Lower leg skin (tissue), 4 donors: ENCODE measurements at regions not wholly inside any gene's neighbourhood (a gene's known extent, or its start where the extent isn't known, plus 50 kb on each side); places are given as distances from the start of the nearest gene placed in this dataset.

Experiments used
- DNase-seq, 2 donors: peaks; one replicate each; pipeline ENCODE4 v3.0.0-alpha.2; 2019; ENCODE audit warnings: low spot score in 2 of 2
- H3K4me3 ChIP-seq: fragments of 200-600 bp; sonication (generic); 2 replicates; pipeline ENCODE4 v1.5.1; 2017; ENCODE audit warnings: mild to moderate bottlenecking, low read depth; ENCODE audit not compliant: poor library complexity, severe bottlenecking
- POLR2A ChIP-seq, 2 donors: fragments of 450-650 bp; IDR thresholded peaks; one replicate each; pipeline ENCODE4 v1.6.1; 2016 to 2017; ENCODE audit warnings: antibody characterized with exemption in 2 of 2, mild to moderate bottlenecking in 1 of 2, moderate library complexity in 1 of 2
- WGBS, 2 donors: methylation state at CpG; one replicate each; pipeline ENCODE4 v1.1.5; 2018; 5-methylcytosine and 5-hydroxymethylcytosine counted together
- intact Hi-C: fragments of 100-400 bp; cut with DNase I; formaldehyde crosslinking; loops from one replicate; pipeline ENCODE4 v1.15.0; 2023; ENCODE audit warnings: low total_unique reads
- TF ChIP-seq, protein P1 (sequence below), 3 donors: fragments of 450-650 bp; IDR thresholded peaks; one replicate each; pipeline ENCODE4 v1.5.1; 2016; ENCODE audit warnings: antibody characterized with exemption in 3 of 3, mild to moderate bottlenecking in 3 of 3, moderate library complexity in 2 of 3

DNA sequence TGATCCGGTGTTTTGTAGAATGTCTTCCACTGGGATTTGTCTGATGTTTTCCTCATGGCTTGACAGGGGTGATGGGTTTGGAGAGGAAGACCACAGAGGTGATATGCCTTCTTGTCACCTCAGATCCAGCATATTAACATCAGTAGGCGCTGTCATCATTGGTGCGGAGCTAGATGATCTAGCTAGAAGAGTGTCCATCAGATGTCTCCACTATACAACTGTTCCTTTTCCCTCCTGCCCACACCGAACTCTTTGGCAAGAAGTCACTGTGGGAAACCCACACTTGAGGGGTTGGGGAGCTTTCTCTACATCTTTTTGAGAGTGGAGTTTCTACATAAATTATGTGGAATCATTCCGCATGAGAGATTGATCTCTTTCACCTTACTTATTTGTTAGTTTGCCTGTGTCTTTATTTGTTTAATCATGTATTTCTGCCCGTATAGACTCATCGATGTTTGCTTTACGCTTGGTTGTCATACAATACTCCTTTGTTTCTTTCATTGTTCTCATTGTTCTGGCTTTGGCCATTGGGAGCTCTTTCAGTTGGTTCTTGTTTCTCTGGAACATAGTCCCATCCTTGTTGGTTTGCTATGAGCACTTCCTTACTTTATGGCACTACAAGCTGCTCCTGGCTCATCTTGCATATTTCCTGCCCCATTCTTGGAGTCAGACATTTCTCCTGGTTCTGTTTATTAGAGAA is 1420.3 kb downstream of the BRD1 start:
- 85 to 94% methylated on average over 8 of the region's 8 CpGs for WGBS, 2 donors
- peak in 1 of 2 donors; percentile 42 for DNase-seq
- TF ChIP-seq, protein P1, sequence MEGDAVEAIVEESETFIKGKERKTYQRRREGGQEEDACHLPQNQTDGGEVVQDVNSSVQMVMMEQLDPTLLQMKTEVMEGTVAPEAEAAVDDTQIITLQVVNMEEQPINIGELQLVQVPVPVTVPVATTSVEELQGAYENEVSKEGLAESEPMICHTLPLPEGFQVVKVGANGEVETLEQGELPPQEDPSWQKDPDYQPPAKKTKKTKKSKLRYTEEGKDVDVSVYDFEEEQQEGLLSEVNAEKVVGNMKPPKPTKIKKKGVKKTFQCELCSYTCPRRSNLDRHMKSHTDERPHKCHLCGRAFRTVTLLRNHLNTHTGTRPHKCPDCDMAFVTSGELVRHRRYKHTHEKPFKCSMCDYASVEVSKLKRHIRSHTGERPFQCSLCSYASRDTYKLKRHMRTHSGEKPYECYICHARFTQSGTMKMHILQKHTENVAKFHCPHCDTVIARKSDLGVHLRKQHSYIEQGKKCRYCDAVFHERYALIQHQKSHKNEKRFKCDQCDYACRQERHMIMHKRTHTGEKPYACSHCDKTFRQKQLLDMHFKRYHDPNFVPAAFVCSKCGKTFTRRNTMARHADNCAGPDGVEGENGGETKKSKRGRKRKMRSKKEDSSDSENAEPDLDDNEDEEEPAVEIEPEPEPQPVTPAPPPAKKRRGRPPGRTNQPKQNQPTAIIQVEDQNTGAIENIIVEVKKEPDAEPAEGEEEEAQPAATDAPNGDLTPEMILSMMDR (IDR thresholded peaks at IDR 0.05) = no peak
- TF ChIP-seq POLR2A (IDR thresholded peaks at IDR 0.05) = no peak
- intact Hi-C loops = no loop called here
- no peak overlapping the region for H3K4me3 ChIP-seq

DNA sequence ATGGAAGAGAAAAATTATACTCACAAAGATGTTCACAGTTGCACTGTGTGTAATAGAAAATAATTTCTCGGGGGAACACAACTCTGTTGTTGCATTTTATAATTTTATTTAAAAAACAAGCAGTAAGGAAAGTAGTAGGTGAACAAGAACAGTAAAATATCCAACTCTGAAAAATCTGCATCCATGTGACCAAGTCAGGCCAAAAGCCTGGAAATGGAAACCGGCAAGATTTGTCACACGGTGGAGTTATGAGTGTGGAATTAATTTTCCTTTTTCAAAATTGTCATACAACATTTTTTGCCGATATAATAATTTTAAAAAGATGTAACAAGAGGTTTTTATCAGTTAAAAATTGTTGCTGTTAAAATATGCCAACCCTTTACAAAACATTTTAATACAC is 1421.5 kb downstream of the BRD1 start:
- H3K4me3 ChIP-seq = no peak overlapping the region
- WGBS, 2 donors = 58 to 63% methylated on average over 4 of the region's 4 CpGs
- intact Hi-C loops = no loop called here
- DNase-seq = peak in 1 of 2 donors; percentile 37
- TF ChIP-seq, protein P1 (IDR thresholded peaks at IDR 0.05) = no peak
- TF ChIP-seq POLR2A (IDR thresholded peaks at IDR 0.05) = no peak

DNA sequence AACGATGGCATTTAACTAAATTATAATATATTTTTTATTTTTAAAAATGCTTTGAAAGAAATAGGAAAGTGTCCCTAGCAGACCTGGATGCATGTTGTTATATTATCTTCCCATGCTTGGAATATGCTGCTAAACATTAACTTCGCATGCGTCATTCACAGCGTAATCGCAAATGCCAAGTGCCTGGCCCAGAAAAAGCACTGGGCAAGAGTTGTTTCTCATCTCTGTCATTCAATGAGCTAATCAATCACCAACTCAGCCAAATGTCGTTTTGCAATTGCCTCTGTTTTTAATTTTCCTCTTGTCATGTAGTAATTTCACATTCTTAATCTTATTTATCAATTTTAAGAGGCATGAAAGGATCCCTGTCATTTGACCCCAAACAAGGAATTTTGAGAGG is 1421.9 kb downstream of the BRD1 start:
- peak in 1 of 2 donors; percentile 88 for DNase-seq
- TF ChIP-seq POLR2A (IDR thresholded peaks at IDR 0.05) = no peak
- TF ChIP-seq, protein P1 (IDR thresholded peaks at IDR 0.05) = no peak
- WGBS, 2 donors = 51 to 56% methylated on average over 6 of the region's 6 CpGs
- intact Hi-C loops = no loop called here
- H3K4me3 ChIP-seq = no peak overlapping the region

DNA sequence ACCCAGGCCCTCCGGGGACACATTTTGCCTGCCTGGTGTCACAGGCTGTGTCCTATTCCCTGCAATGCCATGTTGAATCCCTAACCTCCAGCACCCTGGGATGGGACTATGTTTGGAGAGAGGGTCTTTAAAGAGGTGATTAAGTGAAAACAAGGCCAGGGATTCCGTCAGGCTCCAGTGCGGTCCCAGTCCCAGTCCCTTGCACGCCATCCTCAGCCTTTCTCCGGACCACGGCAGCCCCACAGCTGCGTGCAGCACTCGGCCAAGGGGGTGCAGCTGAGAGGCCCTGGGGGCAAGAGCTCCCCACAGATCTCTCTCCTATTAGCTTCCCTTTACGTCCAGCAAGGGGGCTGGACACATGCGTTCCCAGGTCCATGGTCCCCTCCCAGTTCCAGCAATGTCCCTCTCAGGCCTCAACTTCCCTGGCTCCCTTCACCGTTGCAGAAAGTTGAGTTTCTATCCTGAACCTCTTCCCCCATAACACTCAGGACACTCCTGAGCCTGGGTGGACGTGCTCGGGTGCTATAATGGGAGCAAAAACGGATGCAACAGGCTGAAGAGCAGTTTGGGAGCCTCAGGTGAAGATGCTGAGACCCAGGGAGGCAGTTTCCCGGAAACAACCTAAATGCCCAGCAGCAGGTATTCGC is 1422.7 kb downstream of the BRD1 start:
- TF ChIP-seq, protein P1 (IDR thresholded peaks at IDR 0.05) = no peak
- no peak for TF ChIP-seq POLR2A (IDR thresholded peaks at IDR 0.05)
- intact Hi-C loops = no loop called here
- no peak overlapping the region for H3K4me3 ChIP-seq
- 80 to 82% methylated on average over 16 of the region's 16 CpGs for WGBS, 2 donors
- DNase-seq = peak in 1 of 2 donors; percentile 79

DNA sequence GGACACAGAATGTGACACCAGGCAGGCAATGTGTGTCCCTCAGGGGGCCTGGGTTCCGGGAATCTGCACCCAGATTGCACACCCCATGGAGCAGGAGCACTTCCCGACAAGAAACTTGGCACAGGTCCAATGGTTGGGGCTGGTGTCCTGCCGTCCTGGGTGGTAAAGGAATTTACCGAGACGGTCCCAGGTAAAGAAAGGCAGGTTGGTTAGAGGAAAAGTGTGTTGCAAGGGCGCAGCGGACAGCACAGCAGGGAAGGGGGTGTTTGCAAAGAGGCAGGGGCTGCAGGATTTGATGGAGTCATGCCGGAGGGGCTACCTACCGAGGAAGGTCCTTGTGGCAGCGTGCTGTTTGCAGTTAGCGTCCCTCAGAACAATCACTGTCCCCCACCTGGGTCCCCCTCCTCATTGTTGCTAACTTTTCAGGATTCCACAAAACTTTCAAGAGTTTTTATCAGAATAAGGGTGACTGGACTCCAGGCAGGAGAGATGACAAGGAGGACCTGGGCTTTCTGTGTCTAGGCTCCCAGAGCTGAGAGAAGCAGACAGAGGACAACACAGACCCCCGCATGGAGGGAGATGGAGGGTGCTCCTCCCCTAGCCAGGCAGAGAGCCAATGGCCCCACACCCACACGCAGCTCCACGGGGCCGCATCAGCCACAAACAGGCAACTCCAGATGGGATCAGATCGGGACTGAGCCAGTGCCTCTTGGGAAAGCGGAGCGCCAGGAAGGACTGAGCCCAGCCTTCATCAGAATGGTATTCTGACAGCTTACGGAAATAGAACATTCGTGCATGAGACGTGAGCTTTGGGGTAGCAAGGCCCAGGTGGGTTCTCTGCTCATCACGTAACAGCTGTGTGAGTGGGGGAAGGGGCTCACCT is 1423.9 kb downstream of the BRD1 start:
- 51 to 59% methylated on average over 22 of the region's 22 CpGs for WGBS, 2 donors
- no peak overlapping the region for H3K4me3 ChIP-seq

More for the DNA sequence above, 1423.9 kb downstream of the BRD1 start:
- TF ChIP-seq, protein P1 (IDR thresholded peaks at IDR 0.05) = no peak
- TF ChIP-seq POLR2A (IDR thresholded peaks at IDR 0.05) = no peak
- intact Hi-C loops = no loop called here
- DNase-seq = peak in 1 of 2 donors; percentile 79
